Spleen (tissue), 11 donors: ENCODE measurements at regions not wholly inside any gene's neighbourhood (a gene's known extent, or its start where the extent isn't known, plus 50 kb on each side); places are given as distances from the start of the nearest gene placed in this dataset.

Experiments
- DNase-seq: peaks from one replicate; pipeline ENCODE4 v3.0.0-alpha.2; 2020
- H3K27ac ChIP-seq, 8 donors: fragments of 200-600 bp; sonication (generic) in 7 of 8; 1 replicate in 4 of 8; 2 replicates in 4 of 8; pipeline versions ENCODE4 v1.5.0 to v1.8.0; 2016 to 2021; ENCODE audit warnings: inconsistent platforms in 4 of 8, mild to moderate bottlenecking in 4 of 8, moderate library complexity in 1 of 8
- H3K27me3 ChIP-seq, 7 donors: fragments of 200-600 bp; sonication (generic) in 6 of 7; replicated peaks in 1 of 7; 1 replicate in 4 of 7; 2 replicates in 3 of 7; pipeline versions ENCODE4 v1.5.0 to v1.8.0; 2016 to 2021; ENCODE audit warnings: inconsistent platforms in 3 of 7, mild to moderate bottlenecking in 1 of 7
- H3K36me3 ChIP-seq, 6 donors: fragments of 200-600 bp; sonication (generic) in 5 of 6; 1 replicate in 4 of 6; 2 replicates in 2 of 6; pipeline versions ENCODE4 v1.5.0 to v1.8.0; 2016 to 2021; ENCODE audit warnings: inconsistent platforms in 2 of 6
- H3K4me1 ChIP-seq, 6 donors: fragments of 200-600 bp; sonication (generic) in 5 of 6; 1 replicate in 3 of 6; 2 replicates in 3 of 6; pipeline versions ENCODE4 v1.5.0 to v1.8.0; 2016 to 2021; ENCODE audit warnings: inconsistent platforms in 3 of 6
- H3K4me3 ChIP-seq, 8 donors: fragments of 200-600 bp; sonication (generic) in 7 of 8; 1 replicate in 4 of 8; 2 replicates in 4 of 8; pipeline versions ENCODE4 v1.5.0 to v1.8.0; 2016 to 2021; ENCODE audit warnings: inconsistent platforms in 4 of 8, mild to moderate bottlenecking in 4 of 8, moderate library complexity in 2 of 8
- H3K9me3 ChIP-seq, 8 donors: fragments of 200-600 bp; sonication (generic) in 7 of 8; 1 replicate in 4 of 8; 2 replicates in 4 of 8; pipeline versions ENCODE4 v1.5.0 to v1.8.0; 2016 to 2021; ENCODE audit warnings: inconsistent platforms in 4 of 8
- CTCF ChIP-seq, 11 experiments: fragments of 200-600 bp in 7 of 11; fragments of 450-650 bp in 4 of 11; sonication (generic) in 4 of 11; IDR thresholded peaks in 8 of 11; conservative IDR thresholded peaks in 3 of 11; 1 replicate in 7 of 11; 2 replicates in 4 of 11; pipeline versions ENCODE4 v1.4.0 to v1.8.0; 2016 to 2021; ENCODE audit warnings: antibody characterized with exemption in 11 of 11, inconsistent platforms in 4 of 11, mild to moderate bottlenecking in 1 of 11
- POLR2A ChIP-seq, 3 donors: fragments of 450-650 bp; IDR thresholded peaks; one replicate each; pipeline ENCODE4 v1.5.1; 2017; ENCODE audit warnings: antibody characterized with exemption in 3 of 3, mild to moderate bottlenecking in 1 of 3
- POLR2AphosphoS5 ChIP-seq, 3 donors: sonication (generic); formaldehyde crosslinking; IDR thresholded peaks; one replicate each; pipeline ENCODE4 v1.5.1; 2017; ENCODE audit warnings: antibody characterized with exemption in 3 of 3
- WGBS, 5 donors: extraction: QIAGEN DNeasy Blood & Tissue Kit in 3 of 5; methylation state at CpG; one replicate each; pipeline versions ENCODE4 v1.1.5 to v1.1.7; 2013 to 2018; 5-methylcytosine and 5-hydroxymethylcytosine counted together
- intact Hi-C: fragments of 100-400 bp; cut with DNase I; formaldehyde crosslinking; loops from one replicate; pipeline ENCODE4 v1.15.0; 2023; ENCODE audit warnings: low total_unique reads
- donor health status: healthy with polysubstance abuse.
- donor health status: DM: no; HTN: no; CAD: no; lungs with moderate emphysema.
- donor health status: DM: no; HTN: no; CAD: no.
- donor health status: Bipolar disorder and iron deficiency.
- donor health status: healthy.
- donor health status: DM: no; HTN: no; CAD: no.
- donor health status: DM: yes; HTN: yes; CAD: no.

GRCh38 chrX:7330971-7331746 is 183.2 kb upstream of the PUDP start:
- no peak overlapping the region for H3K4me3 ChIP-seq
- no peak for DNase-seq
- TF ChIP-seq POLR2AphosphoS5 (IDR thresholded peaks at IDR 0.05) = peak in 2 of 3 donors; percentile 15 to 20
- no peak for TF ChIP-seq POLR2A (IDR thresholded peaks at IDR 0.05)
- no peak for TF ChIP-seq CTCF (IDR thresholded peaks at IDR 0.05 in 8 of 11, conservative IDR thresholded peaks at IDR 0.05 in 3 of 11)
- WGBS, 5 donors = 72 to 87% (median 86%) methylated on average over 11 of the region's 11 CpGs
- H3K9me3 ChIP-seq = peaks cover 0 to 13% (median 0%) of the 10 kb centered on the region in 8 donors
- H3K27me3 ChIP-seq = no peaks in the 10 kb centered on the region
- H3K36me3 ChIP-seq = peaks cover 0 to 17% (median 0%) of the 10 kb centered on the region in 6 donors
- no peaks in the 10 kb centered on the region for H3K4me1 ChIP-seq
- intact Hi-C loops = no loop called here
- peak overlapping the region in 4 of 8 donors; percentile 16 to 43 (median 30) for H3K27ac ChIP-seq

GRCh38 chrX:7330556-7330955 is 182.6 kb upstream of the PUDP start:
- Histone ChIP-seq H3K36me3 (peaks cover 0 to 23% (median 0%) of the 10 kb centered on the region in 6 donors), H3K4me1 (no peaks in the 10 kb centered on the region), H3K9me3 (peaks cover 0 to 10% (median 0%) of the 10 kb centered on the region in 8 donors), H3K4me3 (no peak overlapping the region), H3K27ac (peak overlapping the region in 4 of 8 donors; percentile 16 to 43 (median 30)), H3K27me3 (no peaks in the 10 kb centered on the region)
- TF ChIP-seq POLR2A (IDR thresholded peaks at IDR 0.05) = no peak
- TF ChIP-seq POLR2AphosphoS5 (IDR thresholded peaks at IDR 0.05) = no peak
- no peak for TF ChIP-seq CTCF (IDR thresholded peaks at IDR 0.05 in 8 of 11, conservative IDR thresholded peaks at IDR 0.05 in 3 of 11)
- no peak for DNase-seq
- intact Hi-C loops = no loop called here

- Histone ChIP-seq H3K27me3 (no peaks in the 10 kb centered on the region), H3K4me3 (no peak overlapping the region), H3K4me1 (no peaks in the 10 kb centered on the region), H3K36me3 (no peaks in the 10 kb centered on the region), H3K27ac (no peak overlapping the region), H3K9me3 (peaks cover 0 to 4% (median 0%) of the 10 kb centered on the region in 8 donors)
- no peak for DNase-seq
- intact Hi-C loops = no loop called here
- 94 to 100% (median 96%) methylated on average over 2 of the region's 2 CpGs for WGBS, 5 donors
- no peak for TF ChIP-seq CTCF (IDR thresholded peaks at IDR 0.05 in 8 of 11, conservative IDR thresholded peaks at IDR 0.05 in 3 of 11)
- TF ChIP-seq POLR2A (IDR thresholded peaks at IDR 0.05) = no peak
- TF ChIP-seq POLR2AphosphoS5 (IDR thresholded peaks at IDR 0.05) = no peak
These were observed 170.7 kb upstream of the PUDP start for GRCh38 chrX:7318661-7319060.

GRCh38 chrX:7318241-7318640 is 170.3 kb upstream of the PUDP start:
- no peak overlapping the region for H3K4me3 ChIP-seq
- 91 to 98% (median 96%) methylated on average over 7 of the region's 7 CpGs for WGBS, 5 donors
- DNase-seq = no peak
- H3K27me3 ChIP-seq = no peaks in the 10 kb centered on the region
- no peaks in the 10 kb centered on the region for H3K4me1 ChIP-seq
- TF ChIP-seq POLR2AphosphoS5 (IDR thresholded peaks at IDR 0.05) (no peak), CTCF (IDR thresholded peaks at IDR 0.05 in 8 of 11, conservative IDR thresholded peaks at IDR 0.05 in 3 of 11) (no peak), POLR2A (IDR thresholded peaks at IDR 0.05) (no peak)
- intact Hi-C loops = no loop called here
- H3K27ac ChIP-seq = no peak overlapping the region
- H3K36me3 ChIP-seq = no peaks in the 10 kb centered on the region
- H3K9me3 ChIP-seq = peaks cover 0 to 4% (median 0%) of the 10 kb centered on the region in 8 donors
